SK-N-SH treated with all-trans-retinoic acid at 6 μM for 48 hours (cell line): ENCODE measurements at regions not wholly inside any gene's neighbourhood (a gene's known extent, or its start where the extent isn't known, plus 50 kb on each side); places are given as distances from the start of the nearest gene placed in this dataset.

Experiments used
- PATZ1 ChIP-seq: fragments of 250-450 bp; sonication (Bioruptor Pico); IDR thresholded peaks from 2 replicates; pipeline ENCODE4 v1.8.0; 2020; ENCODE audit warnings: mild to moderate bottlenecking, moderate library complexity, borderline replicate concordance
- RARB ChIP-seq: fragments of 250-450 bp; sonication (Bioruptor Pico); IDR thresholded peaks from 2 replicates; pipeline ENCODE4 v1.8.0; 2021; ENCODE audit warnings: mild to moderate bottlenecking, moderate library complexity
- ZNF70 ChIP-seq: fragments of 450-650 bp; formaldehyde crosslinking; IDR thresholded peaks from 2 replicates; pipeline ENCODE4 v1.5.0; 2020; ENCODE audit warnings: mild to moderate bottlenecking, moderate library complexity
- TF ChIP-seq, protein P1 (sequence below): fragments of 250-450 bp; sonication (Bioruptor Pico); IDR thresholded peaks from 2 replicates; pipeline ENCODE4 v1.5.1; 2020; ENCODE audit warnings: low read depth, mild to moderate bottlenecking, moderate library complexity

- TF ChIP-seq ZNF70 (CRISPR knock-in tag), result no peak
- TF ChIP-seq RARB, result no peak
- TF ChIP-seq, protein P1, sequence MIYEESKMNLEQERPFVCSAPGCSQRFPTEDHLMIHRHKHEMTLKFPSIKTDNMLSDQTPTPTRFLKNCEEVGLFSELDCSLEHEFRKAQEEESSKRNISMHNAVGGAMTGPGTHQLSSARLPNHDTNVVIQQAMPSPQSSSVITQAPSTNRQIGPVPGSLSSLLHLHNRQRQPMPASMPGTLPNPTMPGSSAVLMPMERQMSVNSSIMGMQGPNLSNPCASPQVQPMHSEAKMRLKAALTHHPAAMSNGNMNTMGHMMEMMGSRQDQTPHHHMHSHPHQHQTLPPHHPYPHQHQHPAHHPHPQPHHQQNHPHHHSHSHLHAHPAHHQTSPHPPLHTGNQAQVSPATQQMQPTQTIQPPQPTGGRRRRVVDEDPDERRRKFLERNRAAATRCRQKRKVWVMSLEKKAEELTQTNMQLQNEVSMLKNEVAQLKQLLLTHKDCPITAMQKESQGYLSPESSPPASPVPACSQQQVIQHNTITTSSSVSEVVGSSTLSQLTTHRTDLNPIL, result no peak
- TF ChIP-seq PATZ1, result no peak
These were observed 50.8 kb upstream of the SMLR1 start for GRCh38 chr6:130776287-130776925.
